K562 (cell line): ENCODE measurements at regions not wholly inside any gene's neighbourhood (a gene's known extent, or its start where the extent isn't known, plus 50 kb on each side); places are given as distances from the start of the nearest gene placed in this dataset.
A peak's percentile ranks its signal among the peaks of the same experiment; 100 is the strongest.

Source experiments
- ATAC-seq: fragments of 200-7000 bp; cut with Tn5 transposase; 3 replicates; pipeline ENCODE4 v1.9.1; 2020; ENCODE audit warnings: moderate library complexity
- BruUV-seq: library from RNA; stranded (reverse); fragments of 400-500 nt; replicated peaks from 2 replicates; lab custom pipeline; 2021; lab: Mats Ljungman, UMichigan
- CTCF ChIA-PET: fragments of 300-600 bp; formaldehyde crosslinking; extraction: SDS; loops from one replicate; lab custom pipeline; 2021; ENCODE audit warnings: low intra/inter-chr PET ratio; lab: Yijun Ruan, JAX
- POLR2A ChIA-PET: fragments of 300-600, 350-650 bp; sonication (Branson Sonifier 250); formaldehyde crosslinking; extraction: SDS; loops from one replicate; lab custom pipeline; 2021; ENCODE audit warnings: antibody characterized with exemption, inconsistent platforms; lab: Yijun Ruan, JAX
- DNase-seq, 4 experiments: peaks; one replicate each; pipeline versions ENCODE4 v3.0.0 to v3.0.0-alpha.2; 2011 to 2018; ENCODE audit warnings: low spot score in 3 of 4, mixed read lengths in 3 of 4; ENCODE audit errors: extremely low read depth in 1 of 4
- FAIRE-seq: peaks from 2 replicates; lab custom pipeline; 2011; peaks lifted over from hg19 to GRCh38; lab: Jason Lieb, UNC
- H2AFZ ChIP-seq: 2 replicates; pipeline ENCODE4 v1.6.0; 2011; ENCODE audit warnings: low read depth, low read length, control low read depth, inconsistent platforms
- H3K27ac ChIP-seq: fragments of 200-600 bp; 3 replicates; pipeline ENCODE4 v1.8.0; 2011; ENCODE audit warnings: low read depth, mild to moderate bottlenecking, control low read depth, inconsistent platforms, low read length, moderate library complexity, mixed read lengths; ENCODE audit errors: extremely low read depth
- H3K27me3 ChIP-seq, 2 experiments: fragments of 300-600 bp in 1 of 2; 2 replicates in 1 of 2; 3 replicates in 1 of 2; pipeline versions ENCODE4 v1.6.0 to v1.8.0; 2011; ENCODE audit warnings: inconsistent platforms in 2 of 2, low read length in 2 of 2, mild to moderate bottlenecking in 1 of 2, mixed read lengths in 1 of 2, moderate library complexity in 1 of 2; ENCODE audit not compliant: control insufficient read depth in 2 of 2, insufficient read depth in 2 of 2
- H3K36me3 ChIP-seq: fragments of 300-600 bp; 3 replicates; pipeline ENCODE4 v1.8.0; 2011; ENCODE audit warnings: mild to moderate bottlenecking, low read length, inconsistent platforms; ENCODE audit not compliant: control insufficient read depth, insufficient read depth
- H3K4me1 ChIP-seq, 2 experiments: fragments of 200-600 bp in 1 of 2; replicated peaks in 1 of 2; 2 replicates in 1 of 2; 3 replicates in 1 of 2; pipeline versions ENCODE4 v1.5.1 to v1.8.0; 2011; ENCODE audit warnings: inconsistent platforms in 2 of 2, low read length in 2 of 2, mild to moderate bottlenecking in 1 of 2, mixed read lengths in 1 of 2, moderate library complexity in 1 of 2; ENCODE audit not compliant: control insufficient read depth in 2 of 2, insufficient read depth in 2 of 2
- H3K4me2 ChIP-seq: 2 replicates; pipeline ENCODE4 v1.6.1; 2011; ENCODE audit warnings: low read length, control low read depth, inconsistent platforms, mixed read lengths; ENCODE audit not compliant: insufficient read depth
- H3K4me3 ChIP-seq: fragments of 200-600 bp; sonication (generic), shearing (Covaris generic); 2 replicates; pipeline ENCODE4 v1.5.1; 2016; ENCODE audit warnings: control low read depth, inconsistent platforms
- H3K79me2 ChIP-seq: fragments of 200-600 bp; 3 replicates; pipeline ENCODE4 v1.8.0; 2011; ENCODE audit warnings: low read length, inconsistent platforms; ENCODE audit not compliant: control insufficient read depth, insufficient read depth
- H3K9ac ChIP-seq, 2 experiments: 2 replicates each; pipeline versions ENCODE4 v1.6.0 to v1.6.1; 2011; ENCODE audit warnings: low read depth in 2 of 2, low read length in 2 of 2, control low read depth in 1 of 2, inconsistent platforms in 1 of 2, mild to moderate bottlenecking in 1 of 2, mixed read lengths in 1 of 2; ENCODE audit not compliant: insufficient read depth in 1 of 2
- H3K9me1 ChIP-seq: one replicate; pipeline ENCODE4 v1.6.0; 2011; ENCODE audit warnings: inconsistent platforms, mild to moderate bottlenecking, low read length, moderate library complexity; ENCODE audit not compliant: control insufficient read depth, insufficient read depth
- H3K9me3 ChIP-seq: replicated peaks from 2 replicates; pipeline ENCODE4 v1.5.1; 2011; ENCODE audit warnings: low read depth, low read length, inconsistent platforms; ENCODE audit not compliant: control insufficient read depth, insufficient read depth
- H4K20me1 ChIP-seq: replicated peaks from 2 replicates; pipeline ENCODE4 v1.6.1; 2011; ENCODE audit warnings: low read length, inconsistent platforms, mixed read lengths; ENCODE audit not compliant: control insufficient read depth, insufficient read depth
- CCNT2 ChIP-seq: IDR thresholded peaks from 2 replicates; pipeline ENCODE4 v1.6.1; 2011; ENCODE audit warnings: borderline replicate concordance, low read depth, mild to moderate bottlenecking, moderate library complexity, mixed read lengths, low read length; ENCODE audit not compliant: insufficient read length; ENCODE audit errors: extremely low read depth
- E2F5 ChIP-seq: sonication (generic); formaldehyde crosslinking; IDR thresholded peaks from 2 replicates; pipeline ENCODE4 v1.8.0; 2022; ENCODE audit warnings: mild to moderate bottlenecking, missing genetic modification reagents
- EHMT2 ChIP-seq: fragments of 450-650 bp; IDR thresholded peaks from 2 replicates; pipeline ENCODE4 v1.6.1; 2018; ENCODE audit warnings: antibody characterized with exemption
- PRMT5 ChIP-seq: sonication (generic); formaldehyde crosslinking; IDR thresholded peaks from 2 replicates; pipeline ENCODE4 v1.5.0; 2020; ENCODE audit warnings: missing genetic modification reagents
- RAD21 ChIP-seq, 2 experiments: fragments of 250-450 bp in 1 of 2; fragments of 450-650 bp in 1 of 2; sonication (Bioruptor Pico) in 1 of 2; formaldehyde crosslinking in 1 of 2; IDR thresholded peaks in 1 of 2; conservative IDR thresholded peaks in 1 of 2; 2 replicates each; pipeline versions ENCODE4 v1.4.0 to v1.8.0; 2020 to 2022; ENCODE audit warnings: mild to moderate bottlenecking in 2 of 2, moderate library complexity in 1 of 2
- SP2 ChIP-seq: IDR thresholded peaks from 2 replicates; pipeline ENCODE4 v1.6.1; 2011; ENCODE audit warnings: mild to moderate bottlenecking, low read depth, low read length, moderate library complexity; ENCODE audit not compliant: poor library complexity, severe bottlenecking; ENCODE audit errors: extremely low read depth
- ZHX1 ChIP-seq: fragments of 150-350 bp; conservative IDR thresholded peaks from 2 replicates; pipeline ENCODE4 v1.6.1; 2014; ENCODE audit warnings: low read length
- WGBS: fragments of 100-300 bp; shearing (Covaris generic); methylation state at CpG from one replicate; pipeline ENCODE4 v1.1.6; 2016; ENCODE audit warnings: low coverage, mixed read lengths; ENCODE audit not compliant: insufficient coverage; ENCODE audit errors: missing lambda C conversion rate; 5-methylcytosine and 5-hydroxymethylcytosine counted together
- in situ Hi-C: fragments of 300-500 bp; cut with MboI; formaldehyde crosslinking; loops from 4 replicates; pipeline ENCODE4 v1.15.0; 2018; ENCODE audit warnings: inconsistent platforms, mixed read lengths
- intact Hi-C: fragments of 100-400 bp; cut with micrococcal nuclease; formaldehyde crosslinking; loops from 2 replicates; pipeline ENCODE4 v1.14.2; 2022

DNA sequence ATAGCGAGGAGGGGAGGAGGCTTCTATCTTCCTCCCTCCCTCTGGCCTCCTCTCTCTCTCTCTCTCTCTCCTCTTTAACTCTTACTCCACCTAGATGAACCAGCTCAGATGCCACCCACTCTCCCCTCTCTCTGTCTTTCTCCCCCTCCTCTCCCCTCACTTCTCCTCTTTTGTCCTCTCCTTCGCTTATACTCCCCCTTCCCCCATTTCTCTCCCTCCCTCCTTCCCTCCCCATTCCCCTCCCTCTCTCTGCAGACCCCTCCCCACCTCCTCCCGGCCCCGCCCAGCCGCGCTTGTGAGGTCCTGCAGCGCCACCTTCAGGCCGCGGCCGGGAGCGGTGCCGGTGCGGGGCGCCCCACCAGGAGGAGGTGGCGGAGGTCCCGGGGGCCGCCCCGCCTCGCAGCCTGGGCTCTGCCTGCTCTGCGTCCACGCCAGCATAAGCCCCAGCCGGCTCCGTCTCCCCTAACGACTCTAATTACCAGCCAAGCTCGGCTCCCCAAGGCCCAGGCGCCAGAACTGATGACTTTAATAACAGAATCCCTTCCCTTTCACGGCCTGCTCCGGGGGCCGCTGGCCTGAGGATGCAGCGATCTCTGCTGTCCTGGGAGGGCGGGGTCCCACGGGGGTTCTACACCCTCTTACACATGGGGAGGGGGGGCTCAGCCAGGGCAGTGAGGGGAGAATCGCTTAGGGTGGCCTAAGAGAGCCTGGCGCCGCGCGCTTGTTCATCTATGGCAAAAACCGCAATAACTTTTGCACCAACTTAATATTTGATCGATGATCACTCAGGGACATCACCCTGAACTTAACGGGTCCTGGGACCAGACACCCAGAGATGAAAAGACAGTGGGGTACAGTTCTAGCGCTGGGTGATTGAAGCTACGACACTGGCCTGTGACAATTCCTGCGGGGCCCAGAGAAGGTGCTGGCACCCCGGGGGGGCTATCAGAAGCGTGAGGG lies 637.3 kb downstream of the MATN1 start (continued):
- TF ChIP-seq RAD21 (CRISPR knock-in tag; conservative IDR thresholded peaks at IDR 0.05 in 1 of 2, IDR thresholded peaks at IDR 0.05 in 1 of 2), result peak; percentile 51 to 63

GRCh38 chr1:30084909-30085571 lies 638.3 kb downstream of the MATN1 start:
- H3K4me3 ChIP-seq, result no peak overlapping the region
- no peaks in the 10 kb centered on the region for H3K9me1 ChIP-seq
- in situ Hi-C loops, result loop anchor here (10.0 kb wide), 1 partner anchor 290 kb away; no protein-coding TSS in a partner anchor
- no peaks in the 10 kb centered on the region for H4K20me1 ChIP-seq
- intact Hi-C loops, result loop anchor here (2.0 to 10.0 kb wide), 2 partner anchors 292 to 710 kb away; no protein-coding TSS in a partner anchor
- peaks cover 5 to 30% of the 10 kb centered on the region in 2 experiments; a peak in 3 of 5 replicates for H3K27me3 ChIP-seq
- TF ChIP-seq EHMT2, result no peak
- no peak for TF ChIP-seq ZHX1
- TF ChIP-seq CCNT2, result no peak
- no peak for TF ChIP-seq PRMT5 (CRISPR knock-in tag)
- TF ChIP-seq SP2, result no peak
- no peak for TF ChIP-seq E2F5 (CRISPR knock-in tag)
- TF ChIP-seq, all 486 proteins: peak for 0
- 12% methylated on average over 10 of the region's 12 CpGs for WGBS
- Histone ChIP-seq H3K4me2 (no peak overlapping the region), H3K27ac (no peak overlapping the region), H3K9ac (no peak overlapping the region), H3K79me2 (no peaks in the 10 kb centered on the region), H3K4me1 (peaks cover 0 to 5% of the 10 kb centered on the region in 2 experiments; a peak in 2 of 5 replicates), H3K36me3 (no peaks in the 10 kb centered on the region), H3K9me3 (no peaks in the 10 kb centered on the region), H2AFZ (no peak overlapping the region)
- ATAC-seq (no peak), DNase-seq (no peak), FAIRE-seq (no peak)
- no TSS peak for BruUV-seq
- POLR2A ChIA-PET, result interaction anchor here (0.6 kb wide), 1 partner anchor 140 kb away, joined by 4 read pairs; no protein-coding TSS in a partner anchor
- CTCF ChIA-PET, result interaction anchor here (0.6 kb wide), 1 partner anchor 311 kb away, joined by 5 read pairs; no protein-coding TSS in a partner anchor
